ENCODE measurements at regions not wholly inside any gene's neighbourhood (a gene's known extent, or its start where the extent isn't known, plus 50 kb on each side); places are given as distances from the start of the nearest gene placed in this dataset.

DNA sequence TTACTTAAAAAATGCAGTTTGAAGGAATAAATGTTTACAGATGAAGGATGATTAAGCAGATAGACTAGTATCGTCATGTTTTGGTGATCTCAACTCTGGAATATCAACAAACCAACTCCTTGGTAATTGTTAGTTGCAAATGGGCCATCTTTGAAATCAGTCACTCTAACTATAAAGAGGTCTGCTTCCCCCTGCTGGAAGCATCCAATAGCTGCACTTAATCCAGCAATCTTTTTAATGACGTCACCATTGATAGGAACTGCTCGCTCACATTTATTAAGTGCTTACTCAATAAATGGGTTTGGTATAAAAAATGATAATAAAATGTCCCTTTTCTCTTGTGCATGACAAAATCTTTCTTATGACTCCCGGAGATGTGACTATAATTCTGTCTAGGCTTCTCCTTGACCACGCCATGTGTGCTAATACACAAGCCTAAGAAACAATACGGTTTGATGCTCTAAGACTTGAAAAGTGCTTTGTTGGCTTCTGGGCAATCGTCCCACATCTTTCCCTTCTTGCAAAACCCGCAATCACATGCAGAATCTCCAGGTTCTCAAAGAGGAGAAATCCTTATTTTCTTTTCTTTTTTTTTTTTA is 227.6 kb upstream of the POU1F1 start (continued):
- no peak for TF ChIP-seq TMF1 (CRISPR knock-in tag; IDR thresholded peaks at IDR 0.05; ENCODE audit: low read depth)
- TF ChIP-seq, protein P1, sequence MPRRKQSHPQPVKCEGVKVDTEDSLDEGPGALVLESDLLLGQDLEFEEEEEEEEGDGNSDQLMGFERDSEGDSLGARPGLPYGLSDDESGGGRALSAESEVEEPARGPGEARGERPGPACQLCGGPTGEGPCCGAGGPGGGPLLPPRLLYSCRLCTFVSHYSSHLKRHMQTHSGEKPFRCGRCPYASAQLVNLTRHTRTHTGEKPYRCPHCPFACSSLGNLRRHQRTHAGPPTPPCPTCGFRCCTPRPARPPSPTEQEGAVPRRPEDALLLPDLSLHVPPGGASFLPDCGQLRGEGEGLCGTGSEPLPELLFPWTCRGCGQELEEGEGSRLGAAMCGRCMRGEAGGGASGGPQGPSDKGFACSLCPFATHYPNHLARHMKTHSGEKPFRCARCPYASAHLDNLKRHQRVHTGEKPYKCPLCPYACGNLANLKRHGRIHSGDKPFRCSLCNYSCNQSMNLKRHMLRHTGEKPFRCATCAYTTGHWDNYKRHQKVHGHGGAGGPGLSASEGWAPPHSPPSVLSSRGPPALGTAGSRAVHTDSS (CRISPR knock-in tag; conservative IDR thresholded peaks at IDR 0.05): no peak
- TF ChIP-seq, protein P2, sequence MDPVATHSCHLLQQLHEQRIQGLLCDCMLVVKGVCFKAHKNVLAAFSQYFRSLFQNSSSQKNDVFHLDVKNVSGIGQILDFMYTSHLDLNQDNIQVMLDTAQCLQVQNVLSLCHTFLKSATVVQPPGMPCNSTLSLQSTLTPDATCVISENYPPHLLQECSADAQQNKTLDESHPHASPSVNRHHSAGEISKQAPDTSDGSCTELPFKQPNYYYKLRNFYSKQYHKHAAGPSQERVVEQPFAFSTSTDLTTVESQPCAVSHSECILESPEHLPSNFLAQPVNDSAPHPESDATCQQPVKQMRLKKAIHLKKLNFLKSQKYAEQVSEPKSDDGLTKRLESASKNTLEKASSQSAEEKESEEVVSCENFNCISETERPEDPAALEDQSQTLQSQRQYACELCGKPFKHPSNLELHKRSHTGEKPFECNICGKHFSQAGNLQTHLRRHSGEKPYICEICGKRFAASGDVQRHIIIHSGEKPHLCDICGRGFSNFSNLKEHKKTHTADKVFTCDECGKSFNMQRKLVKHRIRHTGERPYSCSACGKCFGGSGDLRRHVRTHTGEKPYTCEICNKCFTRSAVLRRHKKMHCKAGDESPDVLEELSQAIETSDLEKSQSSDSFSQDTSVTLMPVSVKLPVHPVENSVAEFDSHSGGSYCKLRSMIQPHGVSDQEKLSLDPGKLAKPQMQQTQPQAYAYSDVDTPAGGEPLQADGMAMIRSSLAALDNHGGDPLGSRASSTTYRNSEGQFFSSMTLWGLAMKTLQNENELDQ (CRISPR knock-in tag; IDR thresholded peaks at IDR 0.05; ENCODE audit: borderline replicate concordance): no peak
- no peak for TF ChIP-seq ZFP36L1 (CRISPR knock-in tag; IDR thresholded peaks at IDR 0.05)
- TF ChIP-seq SOX6 (IDR thresholded peaks at IDR 0.05): no peak
- no peak for TF ChIP-seq SOX6 (CRISPR knock-in tag; IDR thresholded peaks at IDR 0.05)
- TF ChIP-seq CREB1 (IDR thresholded peaks at IDR 0.05): peak; percentile 98
- peak; percentile 69 for TF ChIP-seq CREB1 (CRISPR knock-in tag; IDR thresholded peaks at IDR 0.05)
- peak; percentile 62; the same call in 1 of the 2 replicates for TF ChIP-seq ATF1 (CRISPR knock-in tag; IDR thresholded peaks at IDR 0.05)
- TF ChIP-seq, protein P3, sequence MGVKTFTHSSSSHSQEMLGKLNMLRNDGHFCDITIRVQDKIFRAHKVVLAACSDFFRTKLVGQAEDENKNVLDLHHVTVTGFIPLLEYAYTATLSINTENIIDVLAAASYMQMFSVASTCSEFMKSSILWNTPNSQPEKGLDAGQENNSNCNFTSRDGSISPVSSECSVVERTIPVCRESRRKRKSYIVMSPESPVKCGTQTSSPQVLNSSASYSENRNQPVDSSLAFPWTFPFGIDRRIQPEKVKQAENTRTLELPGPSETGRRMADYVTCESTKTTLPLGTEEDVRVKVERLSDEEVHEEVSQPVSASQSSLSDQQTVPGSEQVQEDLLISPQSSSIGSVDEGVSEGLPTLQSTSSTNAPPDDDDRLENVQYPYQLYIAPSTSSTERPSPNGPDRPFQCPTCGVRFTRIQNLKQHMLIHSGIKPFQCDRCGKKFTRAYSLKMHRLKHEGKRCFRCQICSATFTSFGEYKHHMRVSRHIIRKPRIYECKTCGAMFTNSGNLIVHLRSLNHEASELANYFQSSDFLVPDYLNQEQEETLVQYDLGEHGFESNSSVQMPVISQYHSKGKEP (CRISPR knock-in tag; IDR thresholded peaks at IDR 0.05): no peak
- TF ChIP-seq BHLHE40 (IDR thresholded peaks at IDR 0.05; ENCODE audit: low read length): no peak
- TF ChIP-seq MAFK (conservative IDR thresholded peaks at IDR 0.05 in 1 of 2, IDR thresholded peaks at IDR 0.05 in 1 of 2; ENCODE audit: low read length in 2 of 2): no peak
- no peak for TF ChIP-seq NFAT5 (CRISPR knock-in tag; IDR thresholded peaks at IDR 0.05)
- TF ChIP-seq IKZF1 (IDR thresholded peaks at IDR 0.05): no peak
- TF ChIP-seq DNMT3B (CRISPR knock-in tag; conservative IDR thresholded peaks at IDR 0.05): no peak
- TF ChIP-seq ARID3A (IDR thresholded peaks at IDR 0.05; ENCODE audit: low read depth, low read length): peak; percentile 69; the same call in 1 of the 2 replicates
- peak; percentile 99 for TF ChIP-seq ATF7 (IDR thresholded peaks at IDR 0.05)
- no peak for TF ChIP-seq ATF7 (CRISPR knock-in tag; IDR thresholded peaks at IDR 0.05)

All from HepG2 (cell line).